Stimulated activated CD4-positive, alpha-beta T cell treated with anti-CD3 and anti-CD28 coated beads, Interleukin-15, amount 100 ng/mL, for 24 hours (primary cell): ENCODE measurements at regions not wholly inside any gene's neighbourhood (a gene's known extent, or its start where the extent isn't known, plus 50 kb on each side); places are given as distances from the start of the nearest gene placed in this dataset.

ENCODE experiments used
- DNase-seq: peaks from one replicate; pipeline ENCODE4 v3.0.0-alpha.2; 2020

GRCh38 chr18:34649080-34649479 is 61.0 kb upstream of the DTNA start:
- DNase-seq = no peak

- DNase-seq = no peak
Measured at GRCh38 chr18:34650121-34650545, 60.0 kb upstream of the DTNA start.

- DNase-seq = no peak
Measured at GRCh38 chr18:34651586-34652369, 58.3 kb upstream of the DTNA start.

- DNase-seq = no peak
Measured at GRCh38 chr18:34655131-34655530, 55.0 kb upstream of the DTNA start.

GRCh38 chr18:34657860-34658500 is 52.1 kb upstream of the DTNA start:
- no peak for DNase-seq

- DNase-seq = no peak
Measured at GRCh38 chr18:34659579-34660517, 50.2 kb upstream of the DTNA start.
